Panc1 (cell line): ENCODE measurements at regions not wholly inside any gene's neighbourhood (a gene's known extent, or its start where the extent isn't known, plus 50 kb on each side); places are given as distances from the start of the nearest gene placed in this dataset.

Experiments used
- ATAC-seq: fragments of 200-7000 bp; cut with Tn5 transposase; 2 replicates; pipeline ENCODE4 v1.9.1; 2020; ENCODE audit warnings: mild to moderate bottlenecking, moderate library complexity
- BruUV-seq: library from RNA; stranded (reverse); fragments of 400-500 nt; replicated peaks from 2 replicates; lab custom pipeline; 2021; lab: Mats Ljungman, UMichigan
- CTCF ChIA-PET: fragments of 300-600 bp; sonication (Branson Sonifier 250); formaldehyde crosslinking; loops from one replicate; lab custom pipeline; 2022; ENCODE audit warnings: antibody characterized with exemption; lab: Charles Lee
- POLR2A ChIA-PET: fragments of 300-600 bp; sonication (Branson Sonifier 250); formaldehyde crosslinking; loops from one replicate; lab custom pipeline; 2022; ENCODE audit warnings: antibody characterized with exemption; lab: Charles Lee
- DNase-seq: peaks from one replicate; pipeline ENCODE4 v3.0.0-alpha.2; 2010; ENCODE audit warnings: low read depth, low spot score
- H3K27ac ChIP-seq: 2 replicates; pipeline ENCODE4 v1.5.1; 2011; ENCODE audit warnings: mild to moderate bottlenecking, low read length, inconsistent platforms
- H3K27me3 ChIP-seq: fragments of 200-500 bp; sonication (Bioruptor generic); 2 replicates; pipeline ENCODE4 v1.6.0; 2014; ENCODE audit warnings: low read length, inconsistent platforms; ENCODE audit not compliant: control insufficient read depth, insufficient read depth
- H3K36me3 ChIP-seq: fragments of 200-500 bp; sonication (Bioruptor generic); 2 replicates; pipeline ENCODE4 v1.5.1; 2014; ENCODE audit warnings: inconsistent platforms, mild to moderate bottlenecking, low read length, moderate library complexity; ENCODE audit not compliant: control insufficient read depth, insufficient read depth
- H3K4me1 ChIP-seq: 2 replicates; pipeline ENCODE4 v1.5.1; 2011; ENCODE audit warnings: inconsistent platforms, mild to moderate bottlenecking, low read length, moderate library complexity; ENCODE audit not compliant: control insufficient read depth, insufficient read depth
- H3K4me3 ChIP-seq, 2 experiments: 2 replicates each; pipeline ENCODE4 v1.5.1; 2011 to 2012; ENCODE audit warnings: low read depth in 2 of 2, low read length in 2 of 2, mild to moderate bottlenecking in 2 of 2, inconsistent platforms in 1 of 2, moderate library complexity in 1 of 2
- H3K9me3 ChIP-seq: fragments of 200-500 bp; sonication (Bioruptor generic); 2 replicates; pipeline ENCODE4 v1.5.1; 2014; ENCODE audit warnings: low read depth, mild to moderate bottlenecking, inconsistent platforms, low read length, moderate library complexity; ENCODE audit not compliant: control insufficient read depth, insufficient read depth
- CTCF ChIP-seq: fragments of 450-650 bp; IDR thresholded peaks from 2 replicates; pipeline ENCODE4 v1.5.1; 2017; ENCODE audit warnings: mild to moderate bottlenecking
- POLR2AphosphoS5 ChIP-seq: IDR thresholded peaks from 2 replicates; pipeline ENCODE4 v1.6.1; 2012; ENCODE audit warnings: mild to moderate bottlenecking, low read depth, low read length, moderate library complexity
- REST ChIP-seq, 2 experiments: IDR thresholded peaks; 2 replicates each; pipeline ENCODE4 v1.6.1; 2011 to 2012; ENCODE audit warnings: low read depth in 2 of 2, control low read depth in 1 of 2, low read length in 1 of 2, mild to moderate bottlenecking in 1 of 2, moderate library complexity in 1 of 2; ENCODE audit not compliant: insufficient read depth in 1 of 2
- SIN3A ChIP-seq: IDR thresholded peaks from 2 replicates; pipeline ENCODE4 v1.6.1; 2012; ENCODE audit warnings: low read depth, mild to moderate bottlenecking, low read length, moderate library complexity, borderline replicate concordance; ENCODE audit not compliant: insufficient read depth
- TCF7L2 ChIP-seq: IDR thresholded peaks from 2 replicates; pipeline ENCODE4 v1.6.1; 2011; ENCODE audit warnings: mild to moderate bottlenecking, low read depth, low read length, inconsistent platforms
- in situ Hi-C: cut with HindIII; loops from 2 replicates; pipeline ENCODE4 v1.10.0; 2016; ENCODE audit warnings: low sequenced_read_pairs, low pct_unique_long_range_greater_than_20kb
- intact Hi-C: fragments of 100-400 bp; cut with micrococcal nuclease; formaldehyde crosslinking; loops from one replicate; pipeline ENCODE4 v1.10.0; 2022; ENCODE audit not compliant: unreplicated experiment

GRCh38 chr22:22182990-22183264 lies 61.7 kb upstream of the VPREB1 start:
- in situ Hi-C loops (no loop called here), intact Hi-C loops (loop anchor here (10.0 kb wide), 1 partner anchor 62 kb away; the partner anchor contains the start of gene VPREB1)
- CTCF ChIA-PET = no interaction called here
- ATAC-seq = no peak
- no peak overlapping the region for H3K4me3 ChIP-seq
- POLR2A ChIA-PET = no interaction called here
- no peaks in the 10 kb centered on the region for H3K27me3 ChIP-seq
- H3K27ac ChIP-seq = no peak overlapping the region
- H3K4me1 ChIP-seq = no peaks in the 10 kb centered on the region
- no peak for TF ChIP-seq TCF7L2
- TF ChIP-seq SIN3A = no peak
- TF ChIP-seq POLR2AphosphoS5 = no peak
- TF ChIP-seq CTCF = no peak
- no peak for TF ChIP-seq REST (IDR thresholded peaks at IDR 0.05; ENCODE audit: insufficient read depth in 1 of 2, low read depth in 2 of 2, low read length in 1 of 2)
- no peaks in the 10 kb centered on the region; the same call in 1 of the 2 replicates for H3K36me3 ChIP-seq
- no peak for DNase-seq
- no peaks in the 10 kb centered on the region for H3K9me3 ChIP-seq
- BruUV-seq = no TSS peak

- Histone ChIP-seq H3K9me3 (no peaks in the 10 kb centered on the region), H3K4me1 (no peaks in the 10 kb centered on the region), H3K4me3 (no peak overlapping the region), H3K27me3 (no peaks in the 10 kb centered on the region), H3K27ac (no peak overlapping the region), H3K36me3 (no peaks in the 10 kb centered on the region; the same call in 1 of the 2 replicates)
- intact Hi-C loops (loop anchor here (10.0 kb wide), 1 partner anchor 62 kb away; the partner anchor contains the start of gene VPREB1), in situ Hi-C loops (no loop called here)
- no TSS peak for BruUV-seq
- ATAC-seq = no peak
- POLR2A ChIA-PET = no interaction called here
- CTCF ChIA-PET = no interaction called here
- no peak for TF ChIP-seq POLR2AphosphoS5
- no peak for TF ChIP-seq TCF7L2
- no peak for TF ChIP-seq CTCF
- TF ChIP-seq SIN3A = no peak
- no peak for TF ChIP-seq REST (IDR thresholded peaks at IDR 0.05; ENCODE audit: insufficient read depth in 1 of 2, low read depth in 2 of 2, low read length in 1 of 2)
- DNase-seq = no peak
These were observed 62.2 kb upstream of the VPREB1 start for GRCh38 chr22:22182218-22182989.
